H1 (cell line): ENCODE measurements at regions not wholly inside any gene's neighbourhood (a gene's known extent, or its start where the extent isn't known, plus 50 kb on each side); places are given as distances from the start of the nearest gene placed in this dataset.

Experiments
- EZH2 ChIP-seq: fragments of 200-600 bp; sonication (generic); IDR thresholded peaks from 2 replicates; pipeline ENCODE4 v1.7.1; 2012; ENCODE audit warnings: low read depth, mild to moderate bottlenecking, moderate library complexity, low read length, inconsistent platforms; ENCODE audit not compliant: severe bottlenecking
- FOSL1 ChIP-seq: IDR thresholded peaks from 2 replicates; pipeline ENCODE4 v1.6.1; 2011; ENCODE audit warnings: mild to moderate bottlenecking, low read depth, low read length, moderate library complexity; ENCODE audit not compliant: insufficient read depth
- KDM1A ChIP-seq: fragments of 200-600, 300-600 bp; sonication (generic); IDR thresholded peaks from 2 replicates; pipeline ENCODE4 v1.7.1; 2016; ENCODE audit warnings: mild to moderate bottlenecking, low read length, borderline replicate concordance
- POLR2A ChIP-seq, 2 experiments: IDR thresholded peaks; 1 replicate in 1 of 2; 2 replicates in 1 of 2; pipeline ENCODE4 v1.6.1; 2011; ENCODE audit warnings: low read depth in 2 of 2, low read length in 2 of 2, mild to moderate bottlenecking in 2 of 2; ENCODE audit errors: control extremely low read depth in 1 of 2
- RXRA ChIP-seq: IDR thresholded peaks from 2 replicates; pipeline ENCODE4 v1.6.1; 2011; ENCODE audit warnings: low read depth, mild to moderate bottlenecking, low read length, moderate library complexity; ENCODE audit not compliant: insufficient read depth
- SIRT6 ChIP-seq: IDR thresholded peaks from one replicate; pipeline ENCODE4 v1.7.1; 2012; ENCODE audit warnings: low read length, inconsistent platforms
- SP1 ChIP-seq: IDR thresholded peaks from 2 replicates; pipeline ENCODE4 v1.6.1; 2011; ENCODE audit warnings: low read depth, low read length
- TAF1 ChIP-seq: IDR thresholded peaks from 2 replicates; pipeline ENCODE4 v1.6.1; 2011; ENCODE audit warnings: mild to moderate bottlenecking, low read depth, low read length
- TEAD4 ChIP-seq: IDR thresholded peaks from 2 replicates; pipeline ENCODE4 v1.6.1; 2012; ENCODE audit warnings: low read depth, low read length, inconsistent platforms, mixed read lengths

DNA sequence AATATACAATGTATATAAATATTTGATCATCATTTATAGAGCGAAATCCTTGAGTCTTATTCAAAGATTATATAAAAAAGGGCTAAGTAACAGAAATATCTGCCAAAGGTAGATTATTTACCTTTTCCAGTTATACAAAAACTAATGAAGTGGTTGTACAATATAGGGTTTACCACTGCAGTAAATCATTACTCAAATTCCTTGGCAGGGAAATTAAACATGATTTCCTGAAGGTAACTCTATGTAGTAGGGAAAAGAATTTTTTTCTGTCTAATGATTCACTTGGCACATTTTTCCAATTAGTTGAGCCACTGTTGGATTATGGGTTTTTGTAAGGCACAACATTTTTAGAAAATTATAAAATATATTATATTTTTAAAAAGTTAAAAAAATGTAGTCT lies 129.6 kb downstream of the NR2F2 start (continued):
- no peak for TF ChIP-seq EZH2
- TF ChIP-seq TEAD4: no peak
- no peak for TF ChIP-seq SP1
- TF ChIP-seq SIRT6: no peak
- TF ChIP-seq RXRA: no peak
- no peak for TF ChIP-seq POLR2A (IDR thresholded peaks at IDR 0.05; ENCODE audit: control extremely low read depth in 1 of 2, low read depth in 2 of 2, low read length in 2 of 2)
- no peak for TF ChIP-seq KDM1A
- no peak for TF ChIP-seq FOSL1
- TF ChIP-seq TAF1: no peak
